ENCODE measurements at regions not wholly inside any gene's neighbourhood (a gene's known extent, or its start where the extent isn't known, plus 50 kb on each side); places are given as distances from the start of the nearest gene placed in this dataset.

- H2AK5ac ChIP-seq (ENCODE audit: low read depth, low read length): no peak overlapping the region
- no peak overlapping the region for H3K27ac ChIP-seq (ENCODE audit: low read depth, low read length)
- H3K56ac ChIP-seq (replicated peaks; ENCODE audit: insufficient read length, low read depth, low read length): no peak overlapping the region
- no peak overlapping the region for H3K23ac ChIP-seq (ENCODE audit: insufficient read length)
- no peak overlapping the region for H4K5ac ChIP-seq (ENCODE audit: insufficient read length, low read depth, low read length)
- H2BK120ac ChIP-seq (replicated peaks; ENCODE audit: low read depth, low read length): no peak overlapping the region
- H4K8ac ChIP-seq (ENCODE audit: extremely low read depth, insufficient read depth, low read length): no peak overlapping the region
- no peak overlapping the region for H4K91ac ChIP-seq (replicated peaks; ENCODE audit: insufficient read length, low read length)
- no peak overlapping the region for H3K4ac ChIP-seq (replicated peaks; ENCODE audit: insufficient read length, low read depth, low read length)
- ChIA-PET CTCF (ENCODE audit: partially characterized antibody) (interaction anchor here (1.7 to 8.3 kb wide), 8 partner anchors 7 to 200 kb away, joined by 3 to 73 read pairs (median 28); no protein-coding TSS in a partner anchor), POLR2A (ENCODE audit: partially characterized antibody) (no interaction called here)
- H3K36me3 ChIP-seq (ENCODE audit: control insufficient read depth in 2 of 4, insufficient read depth in 4 of 4, low read length in 3 of 4): no peaks in the 10 kb centered on the region
- no peak for DNase-seq (ENCODE audit: low read depth in 1 of 2, low spot score in 2 of 2)
- H3K4me1 ChIP-seq (replicated peaks in 1 of 4; ENCODE audit: control insufficient read depth in 3 of 4, insufficient read depth in 4 of 4, low read length in 3 of 4): no peaks in the 10 kb centered on the region
- no peak for FAIRE-seq
- H3K18ac ChIP-seq (ENCODE audit: extremely low read depth, low read length): no peak overlapping the region
- WGBS, 2 experiments (ENCODE audit: extremely low coverage in 1 of 2, insufficient coverage in 1 of 2, insufficient read length in 1 of 2, insufficient replicate concordance in 2 of 2, low coverage in 1 of 2, low lambda C conversion rate in 2 of 2, missing lambda C conversion rate in 1 of 2): 76% methylated on average over 5 of the region's 5 CpGs; no CpG with 5 or more reads in 1 of the 2 experiments
- H3K4me3 ChIP-seq (ENCODE audit: extremely low read depth in 1 of 4, insufficient read depth in 2 of 4, low read depth in 3 of 4, low read length in 4 of 4): no peak overlapping the region
- H3K79me1 ChIP-seq (ENCODE audit: low read depth, low read length): no peaks in the 10 kb centered on the region
- no peak overlapping the region for H2BK12ac ChIP-seq (ENCODE audit: low read depth, low read length)
- H3K27me3 ChIP-seq (replicated peaks in 1 of 4; ENCODE audit: control insufficient read depth in 3 of 4, extremely low read depth in 1 of 4, insufficient read depth in 3 of 4, low read length in 3 of 4): peaks cover 0 to 7% (median 4%) of the 10 kb centered on the region in 4 experiments; a peak in 3 of 7 replicates
- H3K4me2 ChIP-seq (ENCODE audit: insufficient read depth in 1 of 2, low read depth in 2 of 2, low read length in 2 of 2): no peak overlapping the region
- no peak overlapping the region for H2BK15ac ChIP-seq (ENCODE audit: low read length)
- no peak overlapping the region for H2BK5ac ChIP-seq (ENCODE audit: low read depth, low read length)
- no peaks in the 10 kb centered on the region for H4K20me1 ChIP-seq (replicated peaks in 1 of 2; ENCODE audit: control insufficient read depth in 1 of 2, insufficient read depth in 2 of 2, low read length in 2 of 2)
- peaks cover 1% of the 10 kb centered on the region; the same call in 1 of the 2 replicates for H3K23me2 ChIP-seq (ENCODE audit: low read depth, low read length)
- no peak overlapping the region for H2AFZ ChIP-seq (ENCODE audit: low read length)
- H3K9me3 ChIP-seq (ENCODE audit: insufficient read depth in 2 of 2, low read depth in 1 of 2, low read length in 1 of 2): no peaks in the 10 kb centered on the region
- no peaks in the 10 kb centered on the region for H3K79me2 ChIP-seq (ENCODE audit: control insufficient read depth in 1 of 2, insufficient read depth in 2 of 2, low read length in 2 of 2)
- H3K14ac ChIP-seq (ENCODE audit: insufficient read length): no peak overlapping the region
- no peak overlapping the region for H2BK20ac ChIP-seq (ENCODE audit: low read length)
- H3K9ac ChIP-seq (replicated peaks in 1 of 4; ENCODE audit: extremely low read depth in 1 of 4, low read depth in 3 of 4, low read length in 3 of 4): no peak overlapping the region
- TF ChIP-seq BACH1 (IDR thresholded peaks at IDR 0.05; ENCODE audit: low read length) (no peak), HDAC6 (IDR thresholded peaks at IDR 0.05; ENCODE audit: low read depth, low read length) (no peak), ATF3 (IDR thresholded peaks at IDR 0.05; ENCODE audit: insufficient read depth, low read depth, low read length) (no peak), CBX5 (IDR thresholded peaks at IDR 0.05; ENCODE audit: low read depth, low read length) (no peak), CREB1 (IDR thresholded peaks at IDR 0.05) (no peak), POLR2A (IDR thresholded peaks at IDR 0.05; ENCODE audit: control extremely low read depth in 1 of 2, low read depth in 2 of 2, low read length in 2 of 2) (no peak), E2F6 (IDR thresholded peaks at IDR 0.05) (no peak), POLR2AphosphoS5 (IDR thresholded peaks at IDR 0.05; ENCODE audit: low read depth, low read length) (no peak), SUZ12 (IDR thresholded peaks at IDR 0.05; ENCODE audit: low read length) (no peak), YY1 (IDR thresholded peaks at IDR 0.05; ENCODE audit: low read depth, low read length) (no peak), JUND (IDR thresholded peaks at IDR 0.05; ENCODE audit: low read length) (no peak)
- TF ChIP-seq, protein P1, sequence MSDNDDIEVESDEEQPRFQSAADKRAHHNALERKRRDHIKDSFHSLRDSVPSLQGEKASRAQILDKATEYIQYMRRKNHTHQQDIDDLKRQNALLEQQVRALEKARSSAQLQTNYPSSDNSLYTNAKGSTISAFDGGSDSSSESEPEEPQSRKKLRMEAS (IDR thresholded peaks at IDR 0.05): no peak
- TF ChIP-seq, protein P2, sequence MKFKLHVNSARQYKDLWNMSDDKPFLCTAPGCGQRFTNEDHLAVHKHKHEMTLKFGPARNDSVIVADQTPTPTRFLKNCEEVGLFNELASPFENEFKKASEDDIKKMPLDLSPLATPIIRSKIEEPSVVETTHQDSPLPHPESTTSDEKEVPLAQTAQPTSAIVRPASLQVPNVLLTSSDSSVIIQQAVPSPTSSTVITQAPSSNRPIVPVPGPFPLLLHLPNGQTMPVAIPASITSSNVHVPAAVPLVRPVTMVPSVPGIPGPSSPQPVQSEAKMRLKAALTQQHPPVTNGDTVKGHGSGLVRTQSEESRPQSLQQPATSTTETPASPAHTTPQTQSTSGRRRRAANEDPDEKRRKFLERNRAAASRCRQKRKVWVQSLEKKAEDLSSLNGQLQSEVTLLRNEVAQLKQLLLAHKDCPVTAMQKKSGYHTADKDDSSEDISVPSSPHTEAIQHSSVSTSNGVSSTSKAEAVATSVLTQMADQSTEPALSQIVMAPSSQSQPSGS (IDR thresholded peaks at IDR 0.05; ENCODE audit: low read length): no peak
Measured at GRCh38 chr3:124552224-124552623, 178.0 kb upstream of the UMPS start.
